Calu3 (cell line): ENCODE measurements at regions not wholly inside any gene's neighbourhood (a gene's known extent, or its start where the extent isn't known, plus 50 kb on each side); places are given as distances from the start of the nearest gene placed in this dataset.

Experiments
- BruUV-seq: library from RNA; stranded (reverse); fragments of 400-500 nt; replicated peaks from 2 replicates; lab custom pipeline; 2021; lab: Mats Ljungman, UMichigan
- CTCF ChIA-PET: fragments of 300-600 bp; sonication (Branson Sonifier 250); formaldehyde crosslinking; loops from one replicate; lab custom pipeline; 2022; ENCODE audit warnings: antibody characterized with exemption; lab: Charles Lee
- DNase-seq: peaks from one replicate; pipeline ENCODE4 v3.0.0; 2022
- H3K27ac Mint-ChIP-seq: one replicate; pipeline ENCODE4 v1.8.0; 2022; ENCODE audit warnings: mixed read lengths; ENCODE audit not compliant: unreplicated experiment
- H3K27me3 Mint-ChIP-seq: one replicate; pipeline ENCODE4 v1.8.0; 2022; ENCODE audit warnings: mixed read lengths; ENCODE audit not compliant: unreplicated experiment
- H3K36me3 Mint-ChIP-seq: one replicate; pipeline ENCODE4 v1.8.0; 2022; ENCODE audit warnings: mild to moderate bottlenecking, moderate library complexity, mixed read lengths; ENCODE audit not compliant: insufficient read depth, unreplicated experiment
- H3K4me1 Mint-ChIP-seq: one replicate; pipeline ENCODE4 v1.8.0; 2022; ENCODE audit warnings: mild to moderate bottlenecking, low read depth, mixed read lengths; ENCODE audit not compliant: unreplicated experiment
- H3K4me3 Mint-ChIP-seq: one replicate; pipeline ENCODE4 v1.8.0; 2022; ENCODE audit warnings: mild to moderate bottlenecking, low read depth, moderate library complexity, mixed read lengths; ENCODE audit not compliant: unreplicated experiment
- H3K9me3 Mint-ChIP-seq: one replicate; pipeline ENCODE4 v1.8.0; 2022; ENCODE audit warnings: low read depth, mixed read lengths; ENCODE audit not compliant: unreplicated experiment
- CTCF ChIP-seq: fragments of 200-600 bp; IDR thresholded peaks from one replicate; pipeline ENCODE4 v1.8.0; 2022; ENCODE audit warnings: antibody characterized with exemption; ENCODE audit not compliant: unreplicated experiment
- intact Hi-C: fragments of 100-400 bp; cut with micrococcal nuclease; formaldehyde crosslinking; loops from one replicate; pipeline ENCODE4 v1.10.0; 2022; ENCODE audit not compliant: unreplicated experiment

- CTCF ChIA-PET, result no interaction called here
- H3K9me3 Mint-ChIP-seq, result peaks cover 18% of the 10 kb centered on the region
- intact Hi-C loops, result no loop called here
- H3K27me3 Mint-ChIP-seq, result no peaks in the 10 kb centered on the region
- no peak overlapping the region for H3K27ac Mint-ChIP-seq
- no peak overlapping the region for H3K4me3 Mint-ChIP-seq
- no peak for DNase-seq
- BruUV-seq, result no TSS peak
- no peaks in the 10 kb centered on the region for H3K36me3 Mint-ChIP-seq
- H3K4me1 Mint-ChIP-seq, result no peaks in the 10 kb centered on the region
- TF ChIP-seq CTCF, result no peak
Observed at GRCh38 chr6:23089981-23090380, 520.6 kb downstream of the HDGFL1 start.

- H3K27ac Mint-ChIP-seq, result no peak overlapping the region
- no peaks in the 10 kb centered on the region for H3K27me3 Mint-ChIP-seq
- no peak for TF ChIP-seq CTCF
- DNase-seq, result no peak
- H3K36me3 Mint-ChIP-seq, result no peaks in the 10 kb centered on the region
- intact Hi-C loops, result no loop called here
- BruUV-seq, result no TSS peak
- no peak overlapping the region for H3K4me3 Mint-ChIP-seq
- CTCF ChIA-PET, result no interaction called here
- no peaks in the 10 kb centered on the region for H3K4me1 Mint-ChIP-seq
- H3K9me3 Mint-ChIP-seq, result peaks cover 19% of the 10 kb centered on the region
Observed at GRCh38 chr6:23091795-23092194, 522.4 kb downstream of the HDGFL1 start.

GRCh38 chr6:23096876-23097275, 527.5 kb downstream of the HDGFL1 start:
- Mint-ChIP-seq H3K4me1 (no peaks in the 10 kb centered on the region), H3K9me3 (peaks cover 18% of the 10 kb centered on the region), H3K4me3 (no peak overlapping the region), H3K36me3 (no peaks in the 10 kb centered on the region), H3K27ac (no peak overlapping the region), H3K27me3 (no peaks in the 10 kb centered on the region)
- no peak for DNase-seq
- TF ChIP-seq CTCF, result no peak
- CTCF ChIA-PET, result no interaction called here
- intact Hi-C loops, result no loop called here
- BruUV-seq, result no TSS peak

- BruUV-seq, result no TSS peak
- CTCF ChIA-PET, result no interaction called here
- Mint-ChIP-seq H3K9me3 (peaks cover 15% of the 10 kb centered on the region), H3K4me1 (no peaks in the 10 kb centered on the region), H3K4me3 (no peak overlapping the region), H3K27ac (no peak overlapping the region), H3K27me3 (no peaks in the 10 kb centered on the region), H3K36me3 (no peaks in the 10 kb centered on the region)
- TF ChIP-seq CTCF, result no peak
- DNase-seq, result no peak
- intact Hi-C loops, result no loop called here
Observed at GRCh38 chr6:23097566-23097965, 528.2 kb downstream of the HDGFL1 start.
